Right lobe of liver (tissue), 4 donors: ENCODE measurements at regions not wholly inside any gene's neighbourhood (a gene's known extent, or its start where the extent isn't known, plus 50 kb on each side); places are given as distances from the start of the nearest gene placed in this dataset.

Experiments used
- CTCF ChIP-seq, 4 donors: fragments of 200-600 bp in 3 of 4; fragments of 450-650 bp in 1 of 4; IDR thresholded peaks; one replicate each; pipeline versions ENCODE4 v1.5.1 to v1.8.0; 2016 to 2022; ENCODE audit warnings: antibody characterized with exemption in 4 of 4, mild to moderate bottlenecking in 2 of 4
- POLR2A ChIP-seq: fragments of 450-650 bp; IDR thresholded peaks from one replicate; pipeline ENCODE4 v1.6.1; 2017; ENCODE audit warnings: antibody characterized with exemption, mild to moderate bottlenecking
- donor health status: DM: no; HTN: no; CAD: no.
- donor health status: DM: no; HTN: no; CAD: no.
- donor health status: DM: no; HTN: yes; CAD: no.

- TF ChIP-seq CTCF (IDR thresholded peaks at IDR 0.05) (no peak), POLR2A (no peak)
Observed at GRCh38 chr3:193837347-193837827, 244.4 kb downstream of the OPA1 start.
